Lung (tissue), 11 donors: ENCODE measurements at regions not wholly inside any gene's neighbourhood (a gene's known extent, or its start where the extent isn't known, plus 50 kb on each side); places are given as distances from the start of the nearest gene placed in this dataset.

ENCODE experiments used
- ATAC-seq: fragments of 200-7000 bp; cut with Tn5 transposase; one replicate; pipeline ENCODE4 v1.9.1; 2020; ENCODE audit warnings: moderate number of reproducible peaks; ENCODE audit not compliant: insufficient read depth, low FRiP score
- DNase-seq, 3 donors: peaks; one replicate each; pipeline ENCODE4 v3.0.0-alpha.2; 2013 to 2017
- H3K27ac ChIP-seq, 2 donors: one replicate each; pipeline ENCODE4 v1.5.1; 2013; ENCODE audit warnings: mild to moderate bottlenecking in 2 of 2, moderate library complexity in 2 of 2, control low read depth in 1 of 2, inconsistent platforms in 1 of 2, low read depth in 1 of 2, low read length in 1 of 2
- H3K27me3 ChIP-seq, 3 donors: one replicate each; pipeline ENCODE4 v1.5.1; 2013; ENCODE audit warnings: low read length in 2 of 3; ENCODE audit not compliant: control insufficient read depth in 3 of 3, insufficient read depth in 3 of 3
- H3K36me3 ChIP-seq, 4 donors: one replicate each; pipeline ENCODE4 v1.5.1; 2013; ENCODE audit warnings: low read length in 4 of 4, mild to moderate bottlenecking in 1 of 4, moderate library complexity in 1 of 4; ENCODE audit not compliant: control insufficient read depth in 4 of 4, insufficient read depth in 4 of 4
- H3K4me1 ChIP-seq, 5 donors: one replicate each; pipeline ENCODE4 v1.5.1; 2013; ENCODE audit warnings: low read length in 5 of 5, mild to moderate bottlenecking in 2 of 5, moderate library complexity in 1 of 5; ENCODE audit not compliant: control insufficient read depth in 5 of 5, insufficient read depth in 5 of 5
- H3K4me3 ChIP-seq: one replicate; pipeline ENCODE4 v1.5.1; 2013; ENCODE audit warnings: mild to moderate bottlenecking, control low read depth, moderate library complexity
- H3K9ac ChIP-seq, 2 donors: one replicate each; pipeline ENCODE4 v1.5.1; 2013; ENCODE audit warnings: low read length in 2 of 2, control low read depth in 1 of 2; ENCODE audit not compliant: insufficient read depth in 1 of 2
- H3K9me3 ChIP-seq, 4 donors: one replicate each; pipeline ENCODE4 v1.5.1; 2013; ENCODE audit warnings: low read length in 3 of 4, mild to moderate bottlenecking in 1 of 4, moderate library complexity in 1 of 4; ENCODE audit not compliant: control insufficient read depth in 4 of 4, insufficient read depth in 3 of 4
- CTCF ChIP-seq: IDR thresholded peaks from 2 replicates; pipeline ENCODE4 v1.5.1; 2012; ENCODE audit warnings: mild to moderate bottlenecking; ENCODE audit errors: control extremely low read depth, extremely low read depth
- WGBS, 2 donors: extraction: QIAGEN DNeasy Blood & Tissue Kit; methylation state at CpG; one replicate each; pipeline ENCODE4 v1.1.7; 2013; 5-methylcytosine and 5-hydroxymethylcytosine counted together
- donor health status: control.
- donor health status: control.
- donor health status: Bipolar disorder and iron deficiency.
- donor health status: healthy.
- donor health status: DM: yes; HTN: yes; CAD: no.

- DNase-seq (no peak), ATAC-seq (no peak)
- Histone ChIP-seq H3K4me1 (peaks cover 0 to 12% (median 0%) of the 10 kb centered on the region in 5 donors), H3K27me3 (no peaks in the 10 kb centered on the region), H3K27ac (no peak overlapping the region), H3K36me3 (no peaks in the 10 kb centered on the region), H3K4me3 (no peak overlapping the region), H3K9ac (no peak overlapping the region), H3K9me3 (no peaks in the 10 kb centered on the region)
- no peak for TF ChIP-seq CTCF
Measured at GRCh38 chr19:28486926-28487325, 726.0 kb downstream of the UQCRFS1 start.

- Histone ChIP-seq H3K4me1 (peaks cover 0 to 12% (median 0%) of the 10 kb centered on the region in 5 donors), H3K27me3 (no peaks in the 10 kb centered on the region), H3K9ac (no peak overlapping the region), H3K9me3 (no peaks in the 10 kb centered on the region), H3K27ac (no peak overlapping the region), H3K4me3 (no peak overlapping the region), H3K36me3 (no peaks in the 10 kb centered on the region)
- DNase-seq: no peak
- 75 to 90% methylated on average over 3 of the region's 3 CpGs for whole genome bisulfite sequencing, 2 donors
- ATAC-seq: no peak
- TF ChIP-seq CTCF: no peak
Measured at GRCh38 chr19:28486473-28486872, 726.5 kb downstream of the UQCRFS1 start.

GRCh38 chr19:28485292-28485691, 727.7 kb downstream of the UQCRFS1 start:
- H3K4me1 ChIP-seq: peaks cover 0 to 9% (median 0%) of the 10 kb centered on the region in 5 donors
- DNase-seq (peak; percentile 32 to 52 (median 45)), ATAC-seq (no peak)
- WGBS, 2 donors: 50 to 58% methylated on average over 9 of the region's 9 CpGs
- H3K9ac ChIP-seq: no peak overlapping the region
- no peaks in the 10 kb centered on the region for H3K27me3 ChIP-seq
- H3K27ac ChIP-seq: no peak overlapping the region
- no peak overlapping the region for H3K4me3 ChIP-seq
- H3K9me3 ChIP-seq: no peaks in the 10 kb centered on the region
- H3K36me3 ChIP-seq: no peaks in the 10 kb centered on the region
- no peak for TF ChIP-seq CTCF

GRCh38 chr19:28483197-28483596, 729.8 kb downstream of the UQCRFS1 start:
- ATAC-seq (no peak), DNase-seq (no peak)
- Histone ChIP-seq H3K4me3 (no peak overlapping the region), H3K27me3 (no peaks in the 10 kb centered on the region), H3K9me3 (no peaks in the 10 kb centered on the region), H3K4me1 (peaks cover 0 to 4% (median 0%) of the 10 kb centered on the region in 5 donors), H3K9ac (no peak overlapping the region), H3K36me3 (no peaks in the 10 kb centered on the region), H3K27ac (no peak overlapping the region)
- TF ChIP-seq CTCF: no peak
- WGBS, 2 donors: 72 to 74% methylated on average over 3 of the region's 3 CpGs
